ENCODE measurements at regions not wholly inside any gene's neighbourhood (a gene's known extent, or its start where the extent isn't known, plus 50 kb on each side); places are given as distances from the start of the nearest gene placed in this dataset.

- TF ChIP-seq ZNF720 (CRISPR knock-in tag; IDR thresholded peaks at IDR 0.05) = no peak
- TF ChIP-seq NKX3-1 (CRISPR knock-in tag; IDR thresholded peaks at IDR 0.05) = no peak
Measured at GRCh38 chr22:22432937-22433336, 75.6 kb downstream of the ZNF280B start (continued).

- 0% methylated on average over 4 of the region's 4 CpGs for WGBS (ENCODE audit: low lambda C conversion rate)
- no peak overlapping the region for H3K4me3 ChIP-seq (replicated peaks in 1 of 3; ENCODE audit: insufficient read depth in 1 of 3, low read depth in 2 of 3, low read length in 3 of 3)
- no peak for DNase-seq (ENCODE audit: low spot score)
- H3K27ac ChIP-seq (ENCODE audit: extremely low read length, insufficient read depth, low read length) = no peak overlapping the region
- ATAC-seq = no peak
- H3K36me3 ChIP-seq (replicated peaks in 1 of 2; ENCODE audit: control insufficient read depth in 1 of 2, insufficient read depth in 2 of 2, low read length in 2 of 2) = no peaks in the 10 kb centered on the region
- H3K9ac ChIP-seq (ENCODE audit: insufficient read depth, low read depth, low read length) = no peak overlapping the region
- H2AFZ ChIP-seq (ENCODE audit: low read length) = no peak overlapping the region
- 0 out of 5 replicates have a peak, but pooled peaks cover 0 to 2% of the 10 kb centered on the region in 2 experiments for H3K27me3 ChIP-seq (ENCODE audit: control insufficient read depth in 1 of 2, insufficient read depth in 2 of 2, low read length in 2 of 2)
- TF ChIP-seq AHR (CRISPR knock-in tag; IDR thresholded peaks at IDR 0.05) (no peak), NFE2L1 (CRISPR knock-in tag; IDR thresholded peaks at IDR 0.05; ENCODE audit: borderline replicate concordance) (no peak), KLF15 (CRISPR knock-in tag; IDR thresholded peaks at IDR 0.05; ENCODE audit: borderline replicate concordance) (no peak), GTF3A (CRISPR knock-in tag; conservative IDR thresholded peaks at IDR 0.05) (no peak), KLF6 (CRISPR knock-in tag; IDR thresholded peaks at IDR 0.05) (no peak), ZNF547 (CRISPR knock-in tag; IDR thresholded peaks at IDR 0.05) (no peak), ZNF296 (CRISPR knock-in tag; conservative IDR thresholded peaks at IDR 0.05) (no peak), ZNF614 (CRISPR knock-in tag; IDR thresholded peaks at IDR 0.05; ENCODE audit: borderline replicate concordance) (no peak), MEIS2 (CRISPR knock-in tag; IDR thresholded peaks at IDR 0.05) (no peak), GABPA (IDR thresholded peaks at IDR 0.05; ENCODE audit: low read depth, low read length) (no peak), GABPA (CRISPR knock-in tag; IDR thresholded peaks at IDR 0.05; ENCODE audit: low read depth) (no peak), ZNF180 (CRISPR knock-in tag; IDR thresholded peaks at IDR 0.05; ENCODE audit: borderline replicate concordance, low read depth) (no peak), NFIB (CRISPR knock-in tag; IDR thresholded peaks at IDR 0.05; ENCODE audit: borderline replicate concordance) (no peak), GATAD2A (CRISPR knock-in tag; IDR thresholded peaks at IDR 0.05) (no peak), BRCA1 (CRISPR knock-in tag; IDR thresholded peaks at IDR 0.05) (no peak), PLSCR1 (CRISPR knock-in tag; IDR thresholded peaks at IDR 0.05; ENCODE audit: borderline replicate concordance) (no peak), ZNF766 (CRISPR knock-in tag; IDR thresholded peaks at IDR 0.05; ENCODE audit: borderline replicate concordance) (no peak), ATRX (CRISPR knock-in tag; IDR thresholded peaks at IDR 0.05; ENCODE audit: borderline replicate concordance) (no peak)
- TF ChIP-seq, protein P1, sequence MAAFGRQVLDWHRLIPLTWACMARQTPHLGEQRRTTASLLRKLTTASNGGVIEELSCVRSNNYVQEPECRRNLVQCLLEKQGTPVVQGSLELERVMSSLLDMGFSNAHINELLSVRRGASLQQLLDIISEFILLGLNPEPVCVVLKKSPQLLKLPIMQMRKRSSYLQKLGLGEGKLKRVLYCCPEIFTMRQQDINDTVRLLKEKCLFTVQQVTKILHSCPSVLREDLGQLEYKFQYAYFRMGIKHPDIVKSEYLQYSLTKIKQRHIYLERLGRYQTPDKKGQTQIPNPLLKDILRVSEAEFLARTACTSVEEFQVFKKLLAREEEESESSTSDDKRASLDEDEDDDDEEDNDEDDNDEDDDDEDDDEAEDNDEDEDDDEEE (CRISPR knock-in tag; IDR thresholded peaks at IDR 0.05) = no peak
- TF ChIP-seq, protein P2, sequence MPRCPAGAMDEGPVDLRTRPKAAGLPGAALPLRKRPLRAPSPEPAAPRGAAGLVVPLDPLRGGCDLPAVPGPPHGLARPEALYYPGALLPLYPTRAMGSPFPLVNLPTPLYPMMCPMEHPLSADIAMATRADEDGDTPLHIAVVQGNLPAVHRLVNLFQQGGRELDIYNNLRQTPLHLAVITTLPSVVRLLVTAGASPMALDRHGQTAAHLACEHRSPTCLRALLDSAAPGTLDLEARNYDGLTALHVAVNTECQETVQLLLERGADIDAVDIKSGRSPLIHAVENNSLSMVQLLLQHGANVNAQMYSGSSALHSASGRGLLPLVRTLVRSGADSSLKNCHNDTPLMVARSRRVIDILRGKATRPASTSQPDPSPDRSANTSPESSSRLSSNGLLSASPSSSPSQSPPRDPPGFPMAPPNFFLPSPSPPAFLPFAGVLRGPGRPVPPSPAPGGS (CRISPR knock-in tag; IDR thresholded peaks at IDR 0.05) = no peak
- H3K9me3 ChIP-seq (ENCODE audit: low read length) = no peaks in the 10 kb centered on the region
- peaks cover 10% of the 10 kb centered on the region for H3K4me1 ChIP-seq (ENCODE audit: insufficient read depth, low read length)
- H3K4me2 ChIP-seq (ENCODE audit: low read depth, low read length) = no peak overlapping the region
- no peaks in the 10 kb centered on the region for H4K20me1 ChIP-seq (ENCODE audit: insufficient read depth, low read length)
- CTCF ChIA-PET (ENCODE audit: low intra/inter-chr PET ratio, low total read pairs) = no interaction called here
- in situ Hi-C loops (cut with HindIII; ENCODE audit: extremely low pct_ligation_motif_present, low pct_unique_long_range_greater_than_20kb) = no loop called here
- POLR2A ChIA-PET = no interaction called here
- intact Hi-C loops (cut with micrococcal nuclease; ENCODE audit: unreplicated experiment) = no loop called here
- no peak for FAIRE-seq
- no peaks in the 10 kb centered on the region for H3K79me2 ChIP-seq (ENCODE audit: insufficient read depth, low read length)
- BruUV-seq (replicated peaks) = no TSS peak
Measured at GRCh38 chr22:22433770-22434169, 74.8 kb downstream of the ZNF280B start.

Measured in HepG2 (cell line).